HG03025 (cell line): ENCODE measurements at regions not wholly inside any gene's neighbourhood (a gene's known extent, or its start where the extent isn't known, plus 50 kb on each side); places are given as distances from the start of the nearest gene placed in this dataset.
"Not testable (repeated sequence)": the region's sequence is repeated elsewhere in the genome, so short reads cannot be mapped to it uniquely, and the experiment has no call there.

Experiments
- ATAC-seq: cut with Tn5 transposase; IDR thresholded peaks from one replicate; pipeline ENCODE4 v1.9.1; 2021; ENCODE audit warnings: mild to moderate bottlenecking, moderate library complexity; ENCODE audit not compliant: unreplicated experiment, low FRiP score

- no peak for ATAC-seq
Observed at GRCh38 chr5:130957151-130957550, 207.9 kb downstream of the HINT1 start.

- ATAC-seq, result no peak
Observed at GRCh38 chr5:130955041-130955440, 210.0 kb downstream of the HINT1 start.

- ATAC-seq, result no peak
Observed at GRCh38 chr5:130954336-130954735, 210.7 kb downstream of the HINT1 start.

- ATAC-seq, result no peak
Observed at GRCh38 chr5:130939059-130939458, 226.0 kb downstream of the HINT1 start.

GRCh38 chr5:130937046-130937445, 228.0 kb downstream of the HINT1 start:
- no peak for ATAC-seq

GRCh38 chr5:130923543-130924124, 241.4 kb downstream of the HINT1 start:
- no peak for ATAC-seq

- ATAC-seq, result no peak
Observed at GRCh38 chr5:130912088-130912487, 253.0 kb downstream of the HINT1 start.

- no peak for ATAC-seq
Observed at GRCh38 chr5:130908186-130908585, 256.9 kb downstream of the HINT1 start.

GRCh38 chr5:130897537-130898195, 267.4 kb downstream of the HINT1 start:
- ATAC-seq, result not testable (repeated sequence)

GRCh38 chr5:130897181-130897536, 267.9 kb downstream of the HINT1 start:
- ATAC-seq, result not testable (repeated sequence)

GRCh38 chr5:130896636-130897035, 268.4 kb downstream of the HINT1 start:
- no peak for ATAC-seq

GRCh38 chr5:130893006-130893405, 272.1 kb downstream of the HINT1 start:
- no peak for ATAC-seq

GRCh38 chr5:130890610-130891009, 274.4 kb downstream of the HINT1 start:
- ATAC-seq, result no peak

- ATAC-seq, result no peak
Observed at GRCh38 chr5:130885691-130886090, 279.4 kb downstream of the HINT1 start.

GRCh38 chr5:130885027-130885426, 280.0 kb downstream of the HINT1 start:
- ATAC-seq, result no peak

GRCh38 chr5:130884023-130884422, 281.0 kb downstream of the HINT1 start:
- no peak for ATAC-seq

GRCh38 chr5:130875656-130876055, 289.4 kb downstream of the HINT1 start:
- no peak for ATAC-seq

- ATAC-seq, result no peak
Observed at GRCh38 chr5:130874861-130875417, 290.1 kb downstream of the HINT1 start.

GRCh38 chr5:130871346-130872086, 293.5 kb downstream of the HINT1 start:
- no peak for ATAC-seq

GRCh38 chr5:130870691-130871090, 294.4 kb downstream of the HINT1 start:
- no peak for ATAC-seq

GRCh38 chr5:130868186-130868840, 296.7 kb downstream of the HINT1 start:
- no peak for ATAC-seq
